Activated CD8-positive, alpha-beta memory T cell treated with anti-CD3 and anti-CD28 coated beads for 48 hours (primary cell): ENCODE measurements at regions not wholly inside any gene's neighbourhood (a gene's known extent, or its start where the extent isn't known, plus 50 kb on each side); places are given as distances from the start of the nearest gene placed in this dataset.
"Not testable (repeated sequence)": the region's sequence is repeated elsewhere in the genome, so short reads cannot be mapped to it uniquely, and the experiment has no call there.

Source experiments
- DNase-seq, 3 experiments: peaks; one replicate each; pipeline ENCODE4 v3.0.0-alpha.2; 2020; ENCODE audit warnings: low read depth in 2 of 3, low spot score in 2 of 3

DNA sequence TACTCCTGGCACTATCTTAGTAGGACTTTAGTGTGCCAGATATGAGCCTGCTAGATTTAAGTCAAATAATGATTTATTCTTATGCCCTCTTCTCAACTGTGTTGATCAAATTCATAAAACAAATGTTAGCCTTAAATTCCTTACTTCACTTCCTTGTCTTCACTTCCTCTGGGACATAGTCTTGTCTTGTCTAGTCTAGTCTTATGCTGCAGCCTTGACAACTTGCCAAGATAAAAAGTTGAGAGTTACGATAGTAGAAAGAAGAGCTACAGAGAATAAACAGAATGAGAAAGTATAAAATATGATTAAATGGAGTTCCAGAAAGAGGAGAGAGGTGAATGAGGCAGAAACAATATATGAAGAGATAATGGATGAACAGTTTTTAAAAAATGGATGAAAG lies 378.1 kb downstream of the DAD1 start:
- no peak for DNase-seq

DNA sequence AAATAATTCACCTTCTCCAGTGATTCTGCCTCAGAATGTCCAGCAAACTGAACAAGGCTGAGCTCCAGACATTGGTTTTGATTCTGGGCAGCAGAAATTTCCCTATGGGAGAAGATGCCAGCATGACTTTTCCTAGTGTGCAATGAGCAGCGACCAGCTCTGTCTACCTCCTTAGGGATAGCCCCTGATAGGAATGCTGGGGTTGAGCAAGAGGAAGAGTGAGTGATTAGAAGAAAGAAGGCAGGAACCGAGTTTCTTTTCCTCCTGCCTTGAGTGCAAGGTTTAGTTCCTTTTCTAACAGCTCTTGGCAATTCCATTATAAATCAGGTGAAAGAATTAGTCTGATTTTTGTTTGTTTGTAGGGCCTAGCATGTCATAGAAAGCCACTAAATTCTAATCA lies 379.0 kb downstream of the DAD1 start:
- DNase-seq: no peak

DNA sequence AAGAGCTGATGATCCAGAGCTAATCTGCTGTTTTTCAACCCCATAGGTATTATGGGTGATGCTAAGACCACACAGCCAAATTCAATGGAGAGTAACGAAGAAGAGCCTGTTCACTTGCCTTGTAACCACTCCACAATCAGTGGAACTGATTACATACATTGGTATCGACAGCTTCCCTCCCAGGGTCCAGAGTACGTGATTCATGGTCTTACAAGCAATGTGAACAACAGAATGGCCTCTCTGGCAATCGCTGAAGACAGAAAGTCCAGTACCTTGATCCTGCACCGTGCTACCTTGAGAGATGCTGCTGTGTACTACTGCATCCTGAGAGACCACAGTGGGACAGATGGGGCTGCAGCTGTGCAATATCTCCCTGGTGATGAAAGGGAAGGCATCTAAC lies 386.0 kb downstream of the DAD1 start:
- DNase-seq: no peak

DNA sequence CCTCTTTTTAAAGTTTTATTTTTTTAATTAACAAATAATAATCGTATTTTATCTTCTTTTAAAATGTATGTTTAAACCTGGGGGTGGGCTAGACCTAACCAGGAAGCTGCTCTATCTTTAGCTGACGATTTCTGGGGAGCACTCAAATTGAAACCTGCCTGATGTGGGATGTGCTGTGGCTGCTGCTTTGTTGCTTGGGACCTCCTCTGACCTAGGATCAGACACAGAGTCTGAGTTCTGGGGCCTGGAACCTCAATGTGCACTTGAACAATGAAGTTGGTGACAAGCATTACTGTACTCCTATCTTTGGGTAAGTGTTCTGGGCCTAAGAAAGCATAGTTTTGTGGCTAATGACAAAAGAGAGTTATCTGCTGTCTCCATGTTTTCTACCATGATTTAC lies 386.7 kb downstream of the DAD1 start:
- DNase-seq: no peak

DNA sequence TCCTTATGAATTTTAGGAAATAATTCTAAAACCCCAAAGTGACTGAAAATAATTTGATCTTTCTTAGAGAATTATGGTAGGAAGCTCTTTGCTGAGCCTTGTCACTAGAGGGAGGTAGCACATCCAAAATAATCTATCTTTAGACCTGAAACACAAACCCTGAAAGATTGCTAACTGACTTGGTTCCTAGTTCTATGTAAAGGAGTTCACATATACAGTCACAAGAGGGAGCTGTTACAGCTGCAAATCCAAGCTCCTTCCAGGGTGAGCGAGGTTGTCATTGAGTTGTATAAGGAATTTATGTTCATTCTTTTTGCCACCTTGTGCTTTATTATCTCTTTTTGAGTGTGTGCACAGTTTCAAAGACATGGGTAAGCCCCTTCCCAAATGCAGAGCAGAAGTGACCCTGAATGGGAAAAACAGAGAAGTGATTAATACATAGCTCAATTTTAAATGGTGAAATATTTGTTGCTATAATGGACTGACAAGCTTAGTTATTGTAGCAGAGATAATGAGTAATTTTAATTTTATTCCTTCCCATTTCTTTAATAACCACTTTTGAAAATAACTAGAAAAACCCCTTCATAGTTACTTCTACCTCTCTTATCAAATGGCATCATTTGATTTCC lies 387.9 kb downstream of the DAD1 start:
- no peak for DNase-seq

DNA sequence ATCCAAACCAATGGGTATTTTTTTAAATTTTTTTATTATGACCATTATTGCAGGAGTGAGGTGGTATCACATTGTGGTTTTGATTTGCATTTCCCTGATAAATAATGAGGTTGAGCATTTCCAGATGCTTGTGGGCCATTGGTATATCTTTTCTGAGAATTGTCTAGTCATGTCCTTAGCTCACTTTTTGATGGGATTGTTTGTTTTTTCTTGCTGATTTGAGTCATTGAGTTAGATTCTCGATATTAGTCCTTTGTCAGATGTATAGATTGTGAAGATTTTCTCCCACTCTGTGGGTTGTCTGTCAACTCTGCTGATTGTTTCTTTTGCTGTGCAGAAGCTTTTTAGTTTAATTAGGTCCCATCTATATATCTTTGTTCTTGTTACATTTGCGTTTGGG lies 388.9 kb downstream of the DAD1 start:
- not testable (repeated sequence) for DNase-seq

DNA sequence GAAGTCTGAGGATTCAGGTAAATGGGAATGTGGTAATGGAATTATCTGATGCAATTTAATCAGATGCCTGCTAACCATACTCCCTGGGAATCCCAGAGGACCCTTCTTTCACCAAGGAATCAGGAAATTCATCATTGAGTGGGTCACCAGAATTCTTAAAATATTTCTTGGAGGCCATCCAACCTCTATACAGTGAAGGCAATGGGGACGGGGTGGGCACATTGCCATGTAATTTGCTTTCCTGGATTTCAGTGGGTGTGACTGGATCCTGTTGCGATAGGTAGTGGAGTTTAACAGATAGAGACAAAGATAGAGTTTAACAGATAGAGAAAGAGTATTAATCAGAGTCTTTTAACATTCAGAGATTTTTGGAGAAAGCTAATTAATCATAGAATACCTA lies 394.4 kb downstream of the DAD1 start:
- DNase-seq: no peak

DNA sequence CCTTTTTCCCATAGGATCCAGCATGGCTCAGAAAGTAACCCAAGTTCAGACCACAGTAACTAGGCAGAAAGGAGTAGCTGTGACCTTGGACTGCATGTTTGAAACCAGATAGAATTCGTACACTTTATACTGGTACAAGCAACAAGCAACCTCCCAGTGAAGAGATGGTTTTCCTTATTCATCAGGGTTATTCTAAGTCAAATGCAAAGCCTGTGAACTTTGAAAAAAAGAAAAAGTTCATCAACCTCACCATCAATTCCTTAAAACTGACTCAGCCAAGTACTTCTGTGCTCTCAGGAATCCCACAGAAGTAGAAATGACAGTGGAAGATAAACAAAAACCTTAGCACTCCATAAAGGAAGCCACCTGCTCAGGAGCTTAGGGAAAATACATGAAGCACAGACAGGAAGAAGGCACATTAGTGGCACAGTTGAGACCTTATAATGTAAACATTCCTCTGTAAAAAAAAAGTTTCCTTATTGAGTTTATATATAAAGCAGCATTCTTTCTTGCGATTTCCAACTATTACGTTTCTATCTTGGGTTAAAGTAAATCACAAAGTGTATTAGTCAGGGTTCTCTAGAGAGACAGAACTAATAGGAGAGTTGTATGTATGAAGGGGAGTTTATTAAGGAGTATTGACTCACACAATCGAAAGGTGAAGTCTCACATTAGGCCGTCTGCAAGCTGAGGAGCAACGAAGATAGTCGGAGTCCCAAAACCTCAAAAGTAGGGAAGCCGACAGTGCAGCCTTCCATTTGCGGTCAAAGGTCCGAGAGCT lies 398.4 kb downstream of the DAD1 start:
- DNase-seq: no peak

DNA sequence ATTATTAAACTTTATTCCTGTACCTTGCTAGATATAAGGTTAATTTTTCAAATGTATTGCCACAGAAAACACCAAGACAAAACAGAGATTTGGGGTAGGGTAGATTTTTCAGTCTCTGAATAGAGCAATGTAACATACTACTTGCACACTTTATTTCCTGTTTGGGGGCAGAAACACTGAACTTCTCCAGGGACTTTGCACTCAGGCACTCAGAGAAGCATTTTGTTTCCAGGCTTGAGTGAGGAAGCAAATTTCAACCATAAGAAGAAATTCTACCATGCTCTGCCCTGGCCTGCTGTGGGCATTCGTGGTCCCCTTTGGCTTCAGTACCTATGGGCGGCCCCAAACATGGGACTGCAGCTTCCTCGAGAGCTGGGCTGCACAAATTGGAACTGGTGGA lies 399.1 kb downstream of the DAD1 start:
- DNase-seq: no peak

DNA sequence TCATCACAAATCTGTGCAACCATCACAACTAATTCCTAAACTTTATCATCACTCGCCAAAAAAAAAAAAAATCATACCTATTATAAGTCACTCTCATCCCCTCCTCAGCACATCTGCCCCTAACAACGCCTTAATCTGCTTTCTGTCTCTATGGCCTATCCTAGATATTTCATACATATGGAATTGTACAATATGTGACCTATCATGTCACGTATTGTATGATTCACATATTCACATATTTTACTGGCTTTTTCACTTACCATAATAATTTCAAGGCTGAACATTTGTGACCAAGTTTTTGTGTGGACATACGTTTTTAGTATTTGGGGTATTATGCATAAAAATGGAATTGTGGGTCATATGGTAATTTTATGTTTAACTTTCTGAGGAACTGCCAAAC lies 400.7 kb downstream of the DAD1 start:
- no peak for DNase-seq

DNA sequence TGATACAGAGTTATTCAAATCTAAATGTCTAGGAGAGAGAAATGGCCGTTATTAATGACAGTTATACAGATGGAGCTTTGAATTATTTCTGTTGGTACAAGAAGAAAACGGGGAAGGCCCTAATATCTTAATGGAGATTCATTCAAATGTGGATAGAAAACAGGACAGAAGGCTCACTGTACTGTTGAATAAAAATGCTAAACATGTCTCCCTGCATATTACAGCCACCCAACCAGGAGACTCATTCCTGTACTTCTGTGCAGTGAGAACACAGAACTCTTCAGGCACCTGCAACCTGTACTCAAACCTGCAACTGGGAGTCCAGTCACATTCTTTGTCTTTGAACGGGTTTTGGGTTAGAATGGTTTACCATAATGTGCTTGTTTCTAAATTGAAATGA lies 403.2 kb downstream of the DAD1 start:
- DNase-seq: no peak

DNA sequence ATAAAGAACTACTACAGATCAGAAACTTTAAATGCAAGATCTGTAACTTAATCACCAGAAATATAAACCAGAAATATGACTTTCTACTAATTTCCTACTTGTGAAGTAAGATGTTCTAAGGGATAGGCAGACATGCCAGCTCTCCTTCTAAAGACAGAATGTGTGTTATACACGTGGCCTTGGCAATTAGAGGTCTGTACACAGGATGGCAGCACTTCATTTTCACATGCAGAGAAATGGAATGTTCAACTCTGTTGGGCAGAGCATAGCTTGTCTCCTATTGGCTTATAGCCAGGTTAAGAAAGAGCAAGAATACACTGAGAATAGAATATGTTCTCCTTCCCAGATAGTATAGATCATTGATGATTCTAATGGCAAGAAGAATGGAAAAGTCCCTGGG lies 403.8 kb downstream of the DAD1 start:
- DNase-seq: no peak

DNA sequence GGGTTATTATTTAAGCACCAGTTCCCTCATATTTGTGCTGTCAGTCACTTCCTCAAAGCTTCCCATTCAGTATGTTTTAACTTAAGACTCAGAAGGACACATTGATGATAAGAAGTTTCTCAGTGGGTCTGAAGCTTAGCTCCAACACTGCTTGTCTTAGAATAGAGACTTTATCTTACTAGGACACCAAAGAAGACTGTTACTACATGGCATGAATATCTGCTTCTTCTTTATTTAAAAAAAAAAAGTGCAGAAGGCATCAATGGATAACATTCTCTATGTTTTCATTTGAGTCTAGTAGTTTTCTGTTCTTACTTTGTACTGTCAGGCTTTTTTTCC lies 404.2 kb downstream of the DAD1 start:
- no peak for DNase-seq

DNA sequence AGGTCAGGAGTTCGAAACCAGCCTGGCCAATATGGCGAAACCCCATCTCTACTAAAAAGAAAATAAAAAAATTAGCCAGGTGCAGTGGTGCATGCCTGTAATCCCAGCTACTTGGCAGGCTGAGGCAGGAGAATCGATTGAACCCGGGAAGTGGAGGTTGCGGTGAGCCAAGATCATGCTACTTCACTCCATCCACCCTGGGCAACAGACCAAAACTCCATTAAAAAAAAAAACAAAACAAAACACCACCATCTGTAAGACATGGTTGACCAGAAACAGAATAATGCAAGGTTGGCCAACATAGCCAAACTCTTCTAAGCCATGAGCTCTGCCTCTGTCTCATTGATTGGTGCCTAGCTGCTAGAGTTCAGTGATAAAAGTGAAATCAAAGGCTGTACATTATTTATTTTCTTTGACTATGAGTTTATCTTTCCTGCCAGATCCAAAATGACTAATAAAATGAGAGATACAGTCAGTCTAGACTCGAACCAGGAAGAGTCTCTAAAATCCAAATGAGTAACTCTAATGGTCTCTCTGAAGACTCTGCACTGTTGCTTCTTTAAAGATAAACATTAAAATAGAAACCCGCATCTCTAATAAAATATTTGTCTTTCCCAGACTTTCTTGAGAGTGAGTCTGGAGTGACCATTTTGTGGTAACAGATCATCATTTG lies 404.7 kb downstream of the DAD1 start:
- no peak for DNase-seq

DNA sequence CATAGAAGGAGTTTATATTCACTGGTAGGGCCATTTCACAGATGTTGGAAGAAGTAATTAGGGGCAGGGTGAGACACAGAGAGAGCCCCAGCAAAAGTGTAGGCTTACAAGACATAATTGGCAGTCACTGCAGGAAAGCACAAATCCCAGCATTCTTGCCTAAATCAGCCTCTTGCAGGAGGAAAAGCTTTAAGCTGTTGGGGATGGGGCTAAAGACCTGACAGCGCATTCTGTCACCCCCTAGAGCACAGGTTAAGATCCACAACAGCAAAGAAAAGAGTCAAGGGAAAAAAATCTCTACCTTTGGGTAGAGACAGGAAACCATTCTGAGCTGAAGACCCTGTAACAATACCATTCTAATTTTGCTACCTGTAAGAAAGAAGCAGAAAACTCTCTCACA lies 409.0 kb downstream of the DAD1 start:
- DNase-seq: no peak

DNA sequence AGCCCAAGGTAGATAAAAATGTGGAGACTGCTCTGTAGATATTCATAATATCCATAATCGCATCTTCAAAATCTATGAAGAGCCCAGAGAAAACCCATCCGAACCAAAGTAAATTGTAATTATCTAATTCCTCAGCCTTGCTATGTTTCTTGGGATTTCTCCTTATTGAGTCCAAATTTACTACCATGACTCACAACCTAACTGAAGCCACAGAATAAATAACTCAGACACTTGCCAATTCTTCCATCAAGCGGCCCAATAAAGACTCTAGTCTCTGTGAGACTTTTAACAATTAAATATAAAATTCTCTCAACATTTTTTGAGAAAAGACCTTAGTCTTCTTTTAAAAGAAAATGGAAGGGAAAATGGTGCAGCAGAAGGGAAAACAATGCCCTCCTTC lies 409.8 kb downstream of the DAD1 start:
- no peak for DNase-seq

DNA sequence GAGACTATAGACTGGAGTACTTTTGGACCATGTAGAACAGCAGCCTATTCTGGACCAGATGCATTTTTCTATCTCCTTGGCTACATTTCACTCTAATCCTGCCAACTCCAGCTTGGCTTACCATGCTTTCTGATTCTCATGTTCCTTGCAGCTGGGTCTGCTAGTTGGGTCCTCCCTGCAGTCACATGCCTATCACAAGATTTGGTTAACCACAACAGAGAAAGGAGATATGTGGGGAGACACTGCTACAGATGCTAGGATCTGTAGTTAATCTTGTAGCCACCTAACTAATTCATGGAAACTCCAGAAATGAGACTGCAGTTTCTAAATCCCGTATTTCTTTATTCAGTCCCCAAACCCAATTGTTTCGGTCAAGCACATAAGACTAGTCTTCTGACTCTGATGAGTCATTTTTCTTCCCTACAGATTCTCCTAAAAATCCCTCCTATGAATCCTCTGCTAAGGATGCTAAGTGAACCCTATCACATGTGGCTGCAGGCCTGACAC lies 410.6 kb downstream of the DAD1 start:
- DNase-seq: no peak

DNA sequence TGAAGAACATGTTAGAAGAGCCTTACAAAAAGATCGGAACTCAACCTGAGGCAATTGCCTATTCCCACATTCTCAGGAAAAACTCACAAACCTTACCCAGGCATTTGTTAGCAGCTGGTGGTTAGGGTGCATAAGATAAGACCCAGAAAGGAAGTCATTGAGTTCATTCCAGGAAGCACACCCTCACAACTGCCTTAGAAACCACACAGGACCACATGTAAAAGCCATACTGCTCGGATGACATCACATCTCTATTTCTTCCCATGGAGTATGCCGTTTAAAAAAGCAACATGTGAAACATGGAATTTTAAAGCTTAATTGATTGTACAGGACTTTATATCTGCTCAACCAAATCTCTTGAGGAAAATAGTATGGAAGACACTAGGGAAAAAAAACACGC lies 411.2 kb downstream of the DAD1 start:
- DNase-seq: no peak

DNA sequence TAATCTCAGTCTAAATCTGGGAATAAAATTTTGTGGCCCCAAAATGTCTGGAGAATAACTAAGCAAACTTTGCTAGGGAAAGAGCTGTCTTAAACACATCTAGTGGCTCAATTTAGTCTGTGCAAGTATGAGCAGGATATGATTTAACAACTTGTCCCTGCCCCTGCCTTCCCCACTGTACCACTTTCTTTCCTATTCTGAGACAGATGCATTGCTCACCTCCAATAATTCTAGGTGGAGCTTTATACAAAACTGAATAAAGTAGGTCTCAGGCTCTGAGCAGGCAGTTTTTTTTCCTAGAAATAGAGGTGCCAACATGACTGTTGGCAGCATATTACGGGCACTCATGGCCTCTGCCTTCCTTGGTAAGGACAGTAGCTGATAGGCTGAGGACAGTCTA lies 412.1 kb downstream of the DAD1 start:
- no peak for DNase-seq

DNA sequence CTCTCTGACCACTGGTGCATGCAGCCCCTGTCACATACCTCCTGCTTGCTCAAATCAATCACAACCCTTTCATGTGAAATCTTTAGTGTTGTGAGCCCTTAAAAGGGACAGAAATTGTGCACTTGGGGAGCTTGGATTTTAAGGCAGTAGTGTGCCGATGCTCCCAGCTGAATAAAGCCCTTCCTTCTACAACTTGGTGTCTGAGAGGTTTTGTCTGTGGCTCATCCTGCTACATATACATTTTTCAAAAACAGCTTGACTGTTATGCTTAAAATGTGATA lies 413.8 kb downstream of the DAD1 start:
- DNase-seq: not testable (repeated sequence)

DNA sequence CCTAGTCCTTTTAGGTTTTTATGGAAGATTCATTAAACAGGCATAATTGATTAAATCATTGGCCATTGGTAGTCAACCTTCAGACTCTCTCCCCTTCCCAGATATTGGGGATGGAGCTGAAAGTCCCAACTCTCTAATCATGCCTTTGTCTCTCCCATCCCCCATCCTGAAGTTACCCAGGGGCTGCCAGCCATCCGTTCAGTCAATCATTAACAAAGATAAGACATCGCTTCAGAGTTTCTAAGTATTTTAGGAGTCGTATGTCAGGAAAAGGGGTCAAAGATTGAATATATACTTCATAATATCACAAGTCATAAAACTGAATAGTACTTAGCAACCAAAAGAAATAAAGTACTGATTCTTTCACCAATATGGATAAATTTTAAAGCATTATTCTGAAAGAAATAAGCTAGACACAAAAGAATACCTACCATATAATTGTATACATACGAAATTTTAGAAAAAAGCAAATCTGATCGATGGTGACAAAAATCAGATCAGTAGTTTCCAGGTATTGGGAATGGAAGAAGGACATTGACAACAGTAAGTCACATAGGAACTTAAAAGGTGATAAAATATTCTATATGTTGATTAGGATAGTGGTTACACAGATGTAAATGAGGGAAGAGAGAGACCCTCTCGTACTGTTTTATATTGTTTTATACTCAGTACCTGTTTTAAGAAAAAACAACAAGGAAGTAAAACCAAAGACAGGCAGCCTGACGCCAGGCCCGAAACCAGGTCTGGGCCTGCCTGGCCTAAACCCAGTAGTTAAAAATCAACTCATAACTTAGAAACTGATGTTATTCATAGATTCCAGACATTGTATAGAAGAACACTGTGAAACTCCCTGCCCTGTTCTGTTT lies 414.4 kb downstream of the DAD1 start:
- DNase-seq: no peak
